Left kidney (tissue), 1 donor: ENCODE measurements at regions not wholly inside any gene's neighbourhood (a gene's known extent, or its start where the extent isn't known, plus 50 kb on each side); places are given as distances from the start of the nearest gene placed in this dataset.

Experiments used
- DNase-seq: peaks from one replicate; pipeline ENCODE4 v3.0.0-alpha.2; 2013

GRCh38 chr16:62545039-62545438 is 508.8 kb upstream of the CDH8 start:
- DNase-seq, result no peak

GRCh38 chr16:62543516-62543915 is 507.3 kb upstream of the CDH8 start:
- DNase-seq, result no peak

- DNase-seq, result no peak
Observed at GRCh38 chr16:62539657-62540056, 503.4 kb upstream of the CDH8 start.

- DNase-seq, result no peak
Observed at GRCh38 chr16:62530426-62530825, 494.2 kb upstream of the CDH8 start.

- no peak for DNase-seq
Observed at GRCh38 chr16:62516001-62516400, 479.8 kb upstream of the CDH8 start.

- no peak for DNase-seq
Observed at GRCh38 chr16:62503073-62503472, 466.8 kb upstream of the CDH8 start.

GRCh38 chr16:62478903-62479458 is 442.7 kb upstream of the CDH8 start:
- no peak for DNase-seq

GRCh38 chr16:62477796-62478195 is 441.6 kb upstream of the CDH8 start:
- DNase-seq, result no peak

- DNase-seq, result no peak
Observed at GRCh38 chr16:62475573-62475972, 439.3 kb upstream of the CDH8 start.

- no peak for DNase-seq
Observed at GRCh38 chr16:62462971-62463370, 426.7 kb upstream of the CDH8 start.

- DNase-seq, result no peak
Observed at GRCh38 chr16:62450291-62450690, 414.1 kb upstream of the CDH8 start.

- DNase-seq, result no peak
Observed at GRCh38 chr16:62445909-62446308, 409.7 kb upstream of the CDH8 start.

- no peak for DNase-seq
Observed at GRCh38 chr16:62424206-62424605, 388.0 kb upstream of the CDH8 start.

- DNase-seq, result no peak
Observed at GRCh38 chr16:62408760-62409159, 372.5 kb upstream of the CDH8 start.

GRCh38 chr16:62406387-62406786 is 370.1 kb upstream of the CDH8 start:
- no peak for DNase-seq

- no peak for DNase-seq
Observed at GRCh38 chr16:62404842-62405611, 368.8 kb upstream of the CDH8 start.

GRCh38 chr16:62392698-62393097 is 356.5 kb upstream of the CDH8 start:
- no peak for DNase-seq

- no peak for DNase-seq
Observed at GRCh38 chr16:62391940-62392339, 355.7 kb upstream of the CDH8 start.

- DNase-seq, result no peak
Observed at GRCh38 chr16:62391134-62391533, 354.9 kb upstream of the CDH8 start.

- DNase-seq, result no peak
Observed at GRCh38 chr16:62390214-62390613, 354.0 kb upstream of the CDH8 start.

GRCh38 chr16:62386411-62386810 is 350.2 kb upstream of the CDH8 start:
- no peak for DNase-seq

GRCh38 chr16:62383941-62384340 is 347.7 kb upstream of the CDH8 start:
- no peak for DNase-seq

- no peak for DNase-seq
Observed at GRCh38 chr16:62370445-62370844, 334.2 kb upstream of the CDH8 start.

GRCh38 chr16:62363501-62363900 is 327.3 kb upstream of the CDH8 start:
- DNase-seq, result no peak
